Uterus (tissue), 3 donors: ENCODE measurements at regions not wholly inside any gene's neighbourhood (a gene's known extent, or its start where the extent isn't known, plus 50 kb on each side); places are given as distances from the start of the nearest gene placed in this dataset.
"Not testable (repeated sequence)": the region's sequence is repeated elsewhere in the genome, so short reads cannot be mapped to it uniquely, and the experiment has no call there.

Experiments
- DNase-seq, 2 donors: peaks; one replicate each; pipeline ENCODE4 v3.0.0-alpha.2; 2019 to 2020
- H3K27ac ChIP-seq, 2 donors: fragments of 200-600 bp; sonication (generic); 1 replicate in 1 of 2; 2 replicates in 1 of 2; pipeline ENCODE4 v1.5.1; 2016 to 2018
- H3K27me3 ChIP-seq, 2 donors: fragments of 200-600 bp; sonication (generic); one replicate each; pipeline ENCODE4 v1.5.1; 2018 to 2019; ENCODE audit warnings: control low read depth in 1 of 2
- H3K36me3 ChIP-seq, 2 donors: fragments of 200-600 bp; sonication (generic); one replicate each; pipeline ENCODE4 v1.5.1; 2019; ENCODE audit warnings: control low read depth in 1 of 2
- H3K4me1 ChIP-seq, 2 donors: fragments of 200-600 bp; sonication (generic); one replicate each; pipeline ENCODE4 v1.5.1; 2018 to 2019; ENCODE audit warnings: control low read depth in 1 of 2
- H3K4me3 ChIP-seq, 2 donors: fragments of 200-600 bp; sonication (generic); 1 replicate in 1 of 2; 2 replicates in 1 of 2; pipeline ENCODE4 v1.5.1; 2018 to 2019; ENCODE audit warnings: mild to moderate bottlenecking in 1 of 2
- H3K9me3 ChIP-seq, 2 donors: fragments of 200-600 bp; sonication (generic); one replicate each; pipeline ENCODE4 v1.5.1; 2019; ENCODE audit warnings: control low read depth in 1 of 2
- POLR2A ChIP-seq, 2 donors: fragments of 450-650 bp; IDR thresholded peaks; one replicate each; pipeline ENCODE4 v1.6.1; 2016; ENCODE audit warnings: antibody characterized with exemption in 2 of 2, mild to moderate bottlenecking in 1 of 2, moderate library complexity in 1 of 2
- intact Hi-C: fragments of 100-400 bp; cut with DNase I; formaldehyde crosslinking; loops from one replicate; pipeline ENCODE4 v1.15.1; 2023; ENCODE audit warnings: low total_unique reads
- TF ChIP-seq, protein P1 (sequence below), 4 experiments: fragments of 200-600 bp in 2 of 4; fragments of 450-650 bp in 2 of 4; sonication (generic) in 2 of 4; IDR thresholded peaks; one replicate each; pipeline ENCODE4 v1.5.1; 2016 to 2019; ENCODE audit warnings: antibody characterized with exemption in 4 of 4, mild to moderate bottlenecking in 2 of 4, moderate library complexity in 1 of 4
- donor health status: DM: yes; HTN: yes; CAD: no.

DNA sequence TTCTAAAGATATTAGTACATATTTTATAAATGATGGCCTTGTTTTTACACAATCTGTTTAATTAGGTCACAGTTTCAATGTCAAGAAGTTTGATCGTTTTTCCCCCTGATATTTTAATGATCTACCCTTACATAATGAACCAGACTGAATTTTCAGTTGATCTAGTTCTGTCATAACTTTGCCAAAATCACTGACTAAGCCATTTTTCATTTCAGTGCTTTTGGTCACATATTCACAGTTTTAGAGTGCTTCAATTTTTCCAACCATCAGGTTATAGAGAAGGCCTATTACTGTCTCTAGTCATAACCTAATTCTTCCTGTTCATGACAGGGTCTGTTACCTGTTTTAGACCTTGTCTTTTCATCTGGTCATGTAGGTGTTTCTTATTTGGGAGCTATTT is 577.9 kb upstream of the PTPRD start:
- no peaks in the 10 kb centered on the region for H3K27me3 ChIP-seq
- TF ChIP-seq POLR2A (IDR thresholded peaks at IDR 0.05) = no peak
- TF ChIP-seq, protein P1, sequence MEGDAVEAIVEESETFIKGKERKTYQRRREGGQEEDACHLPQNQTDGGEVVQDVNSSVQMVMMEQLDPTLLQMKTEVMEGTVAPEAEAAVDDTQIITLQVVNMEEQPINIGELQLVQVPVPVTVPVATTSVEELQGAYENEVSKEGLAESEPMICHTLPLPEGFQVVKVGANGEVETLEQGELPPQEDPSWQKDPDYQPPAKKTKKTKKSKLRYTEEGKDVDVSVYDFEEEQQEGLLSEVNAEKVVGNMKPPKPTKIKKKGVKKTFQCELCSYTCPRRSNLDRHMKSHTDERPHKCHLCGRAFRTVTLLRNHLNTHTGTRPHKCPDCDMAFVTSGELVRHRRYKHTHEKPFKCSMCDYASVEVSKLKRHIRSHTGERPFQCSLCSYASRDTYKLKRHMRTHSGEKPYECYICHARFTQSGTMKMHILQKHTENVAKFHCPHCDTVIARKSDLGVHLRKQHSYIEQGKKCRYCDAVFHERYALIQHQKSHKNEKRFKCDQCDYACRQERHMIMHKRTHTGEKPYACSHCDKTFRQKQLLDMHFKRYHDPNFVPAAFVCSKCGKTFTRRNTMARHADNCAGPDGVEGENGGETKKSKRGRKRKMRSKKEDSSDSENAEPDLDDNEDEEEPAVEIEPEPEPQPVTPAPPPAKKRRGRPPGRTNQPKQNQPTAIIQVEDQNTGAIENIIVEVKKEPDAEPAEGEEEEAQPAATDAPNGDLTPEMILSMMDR (IDR thresholded peaks at IDR 0.05) = no peak
- no peak overlapping the region for H3K27ac ChIP-seq
- no peaks in the 10 kb centered on the region for H3K36me3 ChIP-seq
- H3K4me1 ChIP-seq = no peaks in the 10 kb centered on the region
- no peak for DNase-seq
- intact Hi-C loops = no loop called here
- H3K4me3 ChIP-seq = no peak overlapping the region
- no peaks in the 10 kb centered on the region for H3K9me3 ChIP-seq

DNA sequence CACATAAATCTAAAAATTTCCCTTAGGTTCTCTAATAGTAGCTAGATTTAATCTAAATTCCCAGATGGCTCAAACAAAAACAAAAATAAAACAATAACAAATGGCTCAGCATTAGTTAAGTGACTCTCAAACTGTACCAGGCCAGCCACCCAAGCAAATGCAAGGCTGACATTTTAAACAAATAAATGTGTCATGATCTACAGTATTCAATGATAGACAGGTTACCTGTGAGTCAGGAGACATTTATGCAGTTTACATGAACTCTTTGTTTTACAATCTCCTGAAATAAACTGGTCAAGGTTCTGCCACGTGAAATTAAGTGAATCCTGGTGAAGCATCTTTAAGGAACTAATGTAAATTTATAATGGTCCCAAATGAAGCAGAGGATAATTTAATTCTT is 580.2 kb upstream of the PTPRD start:
- Histone ChIP-seq H3K4me3 (no peak overlapping the region), H3K9me3 (no peaks in the 10 kb centered on the region), H3K27me3 (no peaks in the 10 kb centered on the region), H3K27ac (no peak overlapping the region), H3K4me1 (no peaks in the 10 kb centered on the region), H3K36me3 (no peaks in the 10 kb centered on the region)
- DNase-seq = no peak
- no peak for TF ChIP-seq POLR2A (IDR thresholded peaks at IDR 0.05)
- TF ChIP-seq, protein P1 (IDR thresholded peaks at IDR 0.05) = no peak
- intact Hi-C loops = no loop called here

GRCh38 chr9:11194246-11194645 is 581.4 kb upstream of the PTPRD start:
- no peaks in the 10 kb centered on the region for H3K36me3 ChIP-seq
- intact Hi-C loops = no loop called here
- H3K9me3 ChIP-seq = no peaks in the 10 kb centered on the region
- no peaks in the 10 kb centered on the region for H3K27me3 ChIP-seq
- H3K27ac ChIP-seq = no peak overlapping the region
- DNase-seq = no peak
- H3K4me3 ChIP-seq = no peak overlapping the region
- H3K4me1 ChIP-seq = no peaks in the 10 kb centered on the region
- TF ChIP-seq, protein P1 (IDR thresholded peaks at IDR 0.05) = no peak
- TF ChIP-seq POLR2A (IDR thresholded peaks at IDR 0.05) = no peak

- H3K36me3 ChIP-seq, DNase-seq, H3K4me1 ChIP-seq, H3K4me3 ChIP-seq, H3K9me3 ChIP-seq, H3K27me3 ChIP-seq, H3K27ac ChIP-seq, intact Hi-C loops: not testable (repeated sequence)
These were observed 584.1 kb upstream of the PTPRD start for GRCh38 chr9:11196840-11197365.

DNA sequence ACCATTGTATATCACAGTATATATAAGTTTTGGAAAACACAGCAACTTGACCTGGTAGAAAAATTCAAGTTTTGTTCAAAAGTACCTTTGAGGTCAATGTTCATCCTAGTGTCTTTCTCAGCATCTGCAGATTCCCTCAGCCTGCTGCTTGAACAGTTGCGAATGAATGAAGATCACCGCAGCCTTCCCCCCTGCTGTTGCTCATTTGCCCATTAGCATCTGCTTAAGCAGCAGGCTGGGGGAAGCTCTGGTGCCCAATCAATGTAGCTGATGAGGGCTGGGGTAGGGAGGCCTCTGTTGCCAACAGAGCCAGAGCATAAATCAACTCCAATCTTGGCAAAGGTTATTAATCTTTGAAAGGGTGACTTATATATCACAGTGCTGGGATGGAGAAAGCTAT is 586.5 kb upstream of the PTPRD start:
- DNase-seq = no peak
- Histone ChIP-seq H3K36me3 (no peaks in the 10 kb centered on the region), H3K4me3 (no peak overlapping the region), H3K27me3 (no peaks in the 10 kb centered on the region), H3K4me1 (no peaks in the 10 kb centered on the region), H3K9me3 (no peaks in the 10 kb centered on the region), H3K27ac (no peak overlapping the region)
- TF ChIP-seq, protein P1 (IDR thresholded peaks at IDR 0.05) = no peak
- TF ChIP-seq POLR2A (IDR thresholded peaks at IDR 0.05) = no peak
- intact Hi-C loops = no loop called here

GRCh38 chr9:11204521-11204920 is 591.7 kb upstream of the PTPRD start:
- Histone ChIP-seq H3K9me3 (no peaks in the 10 kb centered on the region), H3K36me3 (no peaks in the 10 kb centered on the region), H3K27me3 (no peaks in the 10 kb centered on the region), H3K4me3 (no peak overlapping the region), H3K4me1 (no peaks in the 10 kb centered on the region), H3K27ac (no peak overlapping the region)
- intact Hi-C loops = loop anchor here (10.0 kb wide), 1 partner anchor 50 kb away; no protein-coding TSS in a partner anchor
- TF ChIP-seq, protein P1 (IDR thresholded peaks at IDR 0.05) = no peak
- no peak for TF ChIP-seq POLR2A (IDR thresholded peaks at IDR 0.05)
- no peak for DNase-seq
